ENCODE measurements at regions not wholly inside any gene's neighbourhood (a gene's known extent, or its start where the extent isn't known, plus 50 kb on each side); places are given as distances from the start of the nearest gene placed in this dataset.
A peak's percentile ranks its signal among the peaks of the same experiment; 100 is the strongest.

- TF ChIP-seq POLR2A (IDR thresholded peaks at IDR 0.05): no peak
- TF ChIP-seq, protein P1, sequence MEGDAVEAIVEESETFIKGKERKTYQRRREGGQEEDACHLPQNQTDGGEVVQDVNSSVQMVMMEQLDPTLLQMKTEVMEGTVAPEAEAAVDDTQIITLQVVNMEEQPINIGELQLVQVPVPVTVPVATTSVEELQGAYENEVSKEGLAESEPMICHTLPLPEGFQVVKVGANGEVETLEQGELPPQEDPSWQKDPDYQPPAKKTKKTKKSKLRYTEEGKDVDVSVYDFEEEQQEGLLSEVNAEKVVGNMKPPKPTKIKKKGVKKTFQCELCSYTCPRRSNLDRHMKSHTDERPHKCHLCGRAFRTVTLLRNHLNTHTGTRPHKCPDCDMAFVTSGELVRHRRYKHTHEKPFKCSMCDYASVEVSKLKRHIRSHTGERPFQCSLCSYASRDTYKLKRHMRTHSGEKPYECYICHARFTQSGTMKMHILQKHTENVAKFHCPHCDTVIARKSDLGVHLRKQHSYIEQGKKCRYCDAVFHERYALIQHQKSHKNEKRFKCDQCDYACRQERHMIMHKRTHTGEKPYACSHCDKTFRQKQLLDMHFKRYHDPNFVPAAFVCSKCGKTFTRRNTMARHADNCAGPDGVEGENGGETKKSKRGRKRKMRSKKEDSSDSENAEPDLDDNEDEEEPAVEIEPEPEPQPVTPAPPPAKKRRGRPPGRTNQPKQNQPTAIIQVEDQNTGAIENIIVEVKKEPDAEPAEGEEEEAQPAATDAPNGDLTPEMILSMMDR (IDR thresholded peaks at IDR 0.05): no peak
- Histone ChIP-seq H3K27ac (peak overlapping the region in 1 of 12 donors; percentile 82), H3K27me3 (no peaks in the 10 kb centered on the region), H3K4me3 (no peak overlapping the region), H3K9me3 (no peaks in the 10 kb centered on the region), H3K4me1 (peaks cover 0 to 42% (median 15%) of the 10 kb centered on the region in 12 donors), H3K36me3 (no peaks in the 10 kb centered on the region)
- no peak for ATAC-seq
- no peak for DNase-seq
- intact Hi-C loops (cut with DNase I): loop anchor here in 1 of 10 donors (5.0 kb wide), 1 partner anchor 35 kb away; no protein-coding TSS in a partner anchor
- 87 to 93% (median 91%) methylated on average over 2 of the region's 2 CpGs for whole genome bisulfite sequencing, 4 donors
Measured at GRCh38 chr12:92027243-92027642, 118.4 kb downstream of the BTG1 start.

DNA sequence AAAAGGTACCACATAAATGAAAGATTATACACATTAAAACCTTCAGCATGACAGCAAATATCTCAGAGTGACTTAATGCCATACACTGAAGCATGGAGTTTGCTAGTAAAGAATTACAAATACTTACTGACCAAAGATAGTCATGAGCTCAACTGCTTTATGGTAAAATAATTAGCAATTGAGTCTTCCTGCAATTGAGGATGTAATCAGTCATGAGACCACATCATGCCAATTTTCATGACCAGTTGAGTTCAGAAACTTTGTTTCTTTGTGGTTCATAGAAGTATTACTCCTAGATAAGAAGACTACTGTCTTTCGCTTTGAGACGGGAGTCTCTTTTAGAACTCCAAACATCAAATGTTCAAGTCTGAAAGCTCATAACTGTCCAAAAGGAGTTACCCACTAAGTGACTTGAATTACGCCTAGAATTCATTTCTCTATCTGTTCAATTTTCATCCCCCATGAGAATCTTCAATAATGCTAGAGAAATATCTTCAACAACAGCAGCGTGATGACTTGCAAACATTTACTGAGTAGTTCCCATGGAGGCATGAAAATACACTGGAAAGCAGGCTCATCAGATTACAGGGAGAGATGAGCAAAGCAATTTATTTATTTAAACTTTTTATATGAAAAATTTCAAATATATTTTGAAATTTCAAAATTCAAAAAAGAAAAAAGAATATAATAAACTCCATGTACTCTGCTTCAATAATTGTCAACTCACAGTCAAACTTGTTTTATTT, 120.0 kb downstream of the BTG1 start:
- Histone ChIP-seq H3K4me1 (peaks cover 0 to 37% (median 11%) of the 10 kb centered on the region in 12 donors), H3K4me3 (no peak overlapping the region), H3K27me3 (no peaks in the 10 kb centered on the region), H3K9me3 (no peaks in the 10 kb centered on the region), H3K36me3 (no peaks in the 10 kb centered on the region), H3K27ac (peak overlapping the region in 3 of 12 donors; percentile 3 to 38 (median 5))
- DNase-seq (no peak), ATAC-seq (peak in 1 of 4 donors; percentile 71)
- 51 to 67% (median 57%) methylated on average over 4 of the region's 4 CpGs for WGBS, 4 donors
- intact Hi-C loops (cut with DNase I): loop anchor here in 1 of 10 donors (5.0 kb wide), 1 partner anchor 33 kb away; no protein-coding TSS in a partner anchor
- no peak for TF ChIP-seq POLR2A (IDR thresholded peaks at IDR 0.05)
- TF ChIP-seq, protein P1 (IDR thresholded peaks at IDR 0.05): no peak

DNA sequence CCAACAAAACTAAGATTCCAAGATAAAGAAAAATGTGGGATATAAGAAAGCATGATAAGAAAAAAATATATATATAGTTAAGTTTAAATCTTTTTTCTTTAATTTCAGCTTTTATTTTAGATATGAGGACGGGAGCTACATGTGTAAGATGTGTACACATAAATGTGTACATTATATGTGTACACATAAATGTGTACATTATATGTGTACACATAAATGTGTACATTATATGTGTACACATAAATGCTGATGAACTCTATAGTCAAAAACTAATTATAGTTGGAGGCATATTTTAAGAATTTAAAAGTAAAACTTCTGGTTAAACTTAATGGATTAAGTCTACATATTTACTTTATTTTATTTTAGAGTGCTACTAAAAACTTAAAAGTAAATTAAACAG, 123.6 kb downstream of the BTG1 start:
- DNase-seq (no peak), ATAC-seq (no peak)
- peaks cover 0 to 14% (median 1%) of the 10 kb centered on the region in 12 donors for H3K4me1 ChIP-seq
- no peak overlapping the region for H3K4me3 ChIP-seq
- intact Hi-C loops (cut with DNase I): no loop called here
- H3K27ac ChIP-seq: no peak overlapping the region
- TF ChIP-seq, protein P1 (IDR thresholded peaks at IDR 0.05): no peak
- no peak for TF ChIP-seq POLR2A (IDR thresholded peaks at IDR 0.05)
- H3K27me3 ChIP-seq: no peaks in the 10 kb centered on the region
- H3K36me3 ChIP-seq: no peaks in the 10 kb centered on the region
- 94 to 100% (median 98%) methylated on average over 1 of the region's 1 CpG for WGBS, 4 donors
- H3K9me3 ChIP-seq: no peaks in the 10 kb centered on the region

DNA sequence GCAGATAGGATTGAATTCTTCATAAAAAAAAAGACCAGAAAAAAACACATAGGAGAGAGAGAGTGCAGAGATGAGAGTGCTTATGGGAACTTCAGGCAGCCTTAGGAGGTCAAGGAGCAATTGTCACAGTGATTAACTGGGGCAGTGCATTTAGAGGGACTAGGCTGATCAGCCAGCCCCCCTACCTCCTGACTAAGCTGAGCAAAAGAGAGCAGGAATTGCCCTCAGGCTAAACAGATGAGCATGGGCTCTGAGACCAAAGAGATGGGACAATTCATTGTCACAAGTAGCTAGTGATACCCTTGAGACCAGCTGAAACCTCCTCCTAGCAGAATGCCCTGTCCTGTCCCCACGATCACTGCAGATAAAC, 124.0 kb downstream of the BTG1 start:
- no peaks in the 10 kb centered on the region for H3K9me3 ChIP-seq
- TF ChIP-seq POLR2A (IDR thresholded peaks at IDR 0.05): no peak
- TF ChIP-seq, protein P1 (IDR thresholded peaks at IDR 0.05): no peak

More for the DNA sequence above, 124.0 kb downstream of the BTG1 start:
- H3K27ac ChIP-seq: no peak overlapping the region
- intact Hi-C loops (cut with DNase I): no loop called here
- no peak overlapping the region for H3K4me3 ChIP-seq
- H3K36me3 ChIP-seq: no peaks in the 10 kb centered on the region
- 72 to 80% (median 76%) methylated on average over 1 of the region's 1 CpG for WGBS, 4 donors
- DNase-seq (no peak), ATAC-seq (no peak)
- peaks cover 0 to 14% (median 1%) of the 10 kb centered on the region in 12 donors for H3K4me1 ChIP-seq
- no peaks in the 10 kb centered on the region for H3K27me3 ChIP-seq

All from heart left ventricle (tissue), 16 donors.